B cell (primary cell): ENCODE measurements at regions not wholly inside any gene's neighbourhood (a gene's known extent, or its start where the extent isn't known, plus 50 kb on each side); places are given as distances from the start of the nearest gene placed in this dataset.

ENCODE experiments used
- CTCF ChIP-seq: fragments of 200-600 bp; IDR thresholded peaks from one replicate; pipeline ENCODE4 v1.8.0; 2022; ENCODE audit warnings: antibody characterized with exemption, mild to moderate bottlenecking
- EZH2 ChIP-seq: IDR thresholded peaks from 2 replicates; pipeline ENCODE4 v1.6.1; 2012; ENCODE audit warnings: borderline replicate concordance, low read depth, mild to moderate bottlenecking, moderate library complexity, low read length; ENCODE audit not compliant: insufficient read depth, poor library complexity, severe bottlenecking

GRCh38 chrX:10932842-10933440, 178.2 kb upstream of the HCCS start:
- TF ChIP-seq CTCF: no peak
- no peak for TF ChIP-seq EZH2
